ENCODE measurements at regions not wholly inside any gene's neighbourhood (a gene's known extent, or its start where the extent isn't known, plus 50 kb on each side); places are given as distances from the start of the nearest gene placed in this dataset.

GRCh38 chr6:14545496-14545895 lies 427.9 kb downstream of the CD83 start:
- Histone ChIP-seq H3K27ac (ENCODE audit: low read depth, low read length) (no peak overlapping the region), H3K9ac (ENCODE audit: low read length) (no peak overlapping the region), H3K4me3 (replicated peaks in 1 of 2; ENCODE audit: low read depth in 1 of 2, low read length in 2 of 2) (no peak overlapping the region), H3K4me2 (ENCODE audit: low read length) (no peak overlapping the region), H3K9me2 (ENCODE audit: insufficient read depth) (no peaks in the 10 kb centered on the region), H3K4me1 (ENCODE audit: control insufficient read depth in 1 of 2, insufficient read depth in 2 of 2, low read length in 2 of 2) (peaks cover 2 to 16% of the 10 kb centered on the region in 2 experiments; a peak in 3 of 4 replicates), H3K9me3 (ENCODE audit: control insufficient read depth in 1 of 2, insufficient read depth in 1 of 2, low read depth in 1 of 2, low read length in 2 of 2) (no peaks in the 10 kb centered on the region), H3K79me2 (ENCODE audit: insufficient read depth, low read length) (no peaks in the 10 kb centered on the region), H2AFZ (ENCODE audit: low read depth, low read length, poor library complexity, severe bottlenecking) (no peak overlapping the region), H3K27me3 (ENCODE audit: insufficient read depth, low read length) (no peaks in the 10 kb centered on the region), H4K20me1 (ENCODE audit: insufficient read depth) (no peaks in the 10 kb centered on the region), H3K36me3 (ENCODE audit: control insufficient read depth in 1 of 2, insufficient read depth in 2 of 2, low read length in 2 of 2) (no peaks in the 10 kb centered on the region)
- ChIA-PET RAD21 (ENCODE audit: low non-redundant PET in 1 of 2, low total read pairs in 2 of 2, uncharacterized antibody in 2 of 2, unreplicated experiment in 2 of 2) (no interaction called here), CTCF (no interaction called here), POLR2A (no interaction called here)
- ATAC-seq (no peak), DNase-seq (ENCODE audit: low read depth, low spot score) (no peak)
- TF ChIP-seq CEBPB (IDR thresholded peaks at IDR 0.05; ENCODE audit: low read depth) (no peak), JUND (IDR thresholded peaks at IDR 0.05) (no peak), ELF1 (IDR thresholded peaks at IDR 0.05; ENCODE audit: borderline replicate concordance, low read depth) (no peak), ZNF274 (IDR thresholded peaks at IDR 0.05; ENCODE audit: low read depth, low read length) (no peak), EZH2 (IDR thresholded peaks at IDR 0.05) (no peak), SP1 (IDR thresholded peaks at IDR 0.05; ENCODE audit: low read depth) (no peak), POLR2AphosphoS5 (IDR thresholded peaks at IDR 0.05; ENCODE audit: low read depth, low read length) (no peak), TCF7L2 (IDR thresholded peaks at IDR 0.05; ENCODE audit: borderline replicate concordance, extremely low read depth, insufficient read depth, insufficient read length) (no peak), EGR1 (IDR thresholded peaks at IDR 0.05; ENCODE audit: low read depth) (no peak), MAX (IDR thresholded peaks at IDR 0.05) (no peak), FOSL1 (IDR thresholded peaks at IDR 0.05; ENCODE audit: low read depth) (no peak), POLR2A (IDR thresholded peaks at IDR 0.05; ENCODE audit: borderline replicate concordance, extremely low read depth, insufficient read depth, insufficient read length) (no peak), SRF (IDR thresholded peaks at IDR 0.05; ENCODE audit: low read depth) (no peak), ZBTB33 (IDR thresholded peaks at IDR 0.05; ENCODE audit: extremely low read depth, insufficient replicate concordance, low read length) (no peak), ATF3 (IDR thresholded peaks at IDR 0.05) (no peak), EZH2phosphoT487 (IDR thresholded peaks at IDR 0.05; ENCODE audit: borderline replicate concordance) (no peak)
- intact Hi-C loops (cut with micrococcal nuclease): no loop called here
- BruUV-seq (replicated peaks): no TSS peak

All from HCT116 (cell line).